NCI-H187 treated with DMSO at 0.1 percent for 48 hours (cell line): ENCODE measurements at regions not wholly inside any gene's neighbourhood (a gene's known extent, or its start where the extent isn't known, plus 50 kb on each side); places are given as distances from the start of the nearest gene placed in this dataset.
"Not testable (repeated sequence)": the region's sequence is repeated elsewhere in the genome, so short reads cannot be mapped to it uniquely, and the experiment has no call there.

Experiments
- DNase-seq: peaks from one replicate; lab custom pipeline; 2025; lab: John Stamatoyannopoulos, UW

GRCh38 chr18:39208729-39209128 is 1643.1 kb upstream of the CELF4 start:
- no peak for DNase-seq

GRCh38 chr18:39208190-39208589 is 1642.6 kb upstream of the CELF4 start:
- no peak for DNase-seq

GRCh38 chr18:39206398-39207103 is 1641.0 kb upstream of the CELF4 start:
- DNase-seq: not testable (repeated sequence)

GRCh38 chr18:39205565-39206195 is 1640.1 kb upstream of the CELF4 start:
- no peak for DNase-seq

GRCh38 chr18:39200153-39200552 is 1634.6 kb upstream of the CELF4 start:
- DNase-seq: no peak

- DNase-seq: no peak
These were observed 1633.7 kb upstream of the CELF4 start for GRCh38 chr18:39199231-39199855.

GRCh38 chr18:39198376-39198775 is 1632.8 kb upstream of the CELF4 start:
- no peak for DNase-seq

GRCh38 chr18:39191931-39192330 is 1626.3 kb upstream of the CELF4 start:
- no peak for DNase-seq

- DNase-seq: no peak
These were observed 1625.5 kb upstream of the CELF4 start for GRCh38 chr18:39191058-39191457.

GRCh38 chr18:39190508-39190907 is 1624.9 kb upstream of the CELF4 start:
- no peak for DNase-seq

- peak; percentile 43 for DNase-seq
These were observed 1622.7 kb upstream of the CELF4 start for GRCh38 chr18:39188278-39188677.

GRCh38 chr18:39186008-39186407 is 1620.4 kb upstream of the CELF4 start:
- DNase-seq: no peak

GRCh38 chr18:39184176-39184575 is 1618.6 kb upstream of the CELF4 start:
- no peak for DNase-seq

- DNase-seq: no peak
These were observed 1612.6 kb upstream of the CELF4 start for GRCh38 chr18:39178166-39178565.

GRCh38 chr18:39172695-39173421 is 1607.3 kb upstream of the CELF4 start:
- DNase-seq: no peak

- DNase-seq: no peak
These were observed 1603.1 kb upstream of the CELF4 start for GRCh38 chr18:39168723-39169122.

- DNase-seq: no peak
These were observed 1602.4 kb upstream of the CELF4 start for GRCh38 chr18:39167990-39168389.

GRCh38 chr18:39166776-39167175 is 1601.2 kb upstream of the CELF4 start:
- DNase-seq: no peak

GRCh38 chr18:39162013-39162827 is 1596.6 kb upstream of the CELF4 start:
- no peak for DNase-seq

GRCh38 chr18:39149211-39149806 is 1583.7 kb upstream of the CELF4 start:
- DNase-seq: no peak

- DNase-seq: no peak
These were observed 1568.7 kb upstream of the CELF4 start for GRCh38 chr18:39134255-39134654.
